ENCODE measurements at regions not wholly inside any gene's neighbourhood (a gene's known extent, or its start where the extent isn't known, plus 50 kb on each side); places are given as distances from the start of the nearest gene placed in this dataset.

DNA sequence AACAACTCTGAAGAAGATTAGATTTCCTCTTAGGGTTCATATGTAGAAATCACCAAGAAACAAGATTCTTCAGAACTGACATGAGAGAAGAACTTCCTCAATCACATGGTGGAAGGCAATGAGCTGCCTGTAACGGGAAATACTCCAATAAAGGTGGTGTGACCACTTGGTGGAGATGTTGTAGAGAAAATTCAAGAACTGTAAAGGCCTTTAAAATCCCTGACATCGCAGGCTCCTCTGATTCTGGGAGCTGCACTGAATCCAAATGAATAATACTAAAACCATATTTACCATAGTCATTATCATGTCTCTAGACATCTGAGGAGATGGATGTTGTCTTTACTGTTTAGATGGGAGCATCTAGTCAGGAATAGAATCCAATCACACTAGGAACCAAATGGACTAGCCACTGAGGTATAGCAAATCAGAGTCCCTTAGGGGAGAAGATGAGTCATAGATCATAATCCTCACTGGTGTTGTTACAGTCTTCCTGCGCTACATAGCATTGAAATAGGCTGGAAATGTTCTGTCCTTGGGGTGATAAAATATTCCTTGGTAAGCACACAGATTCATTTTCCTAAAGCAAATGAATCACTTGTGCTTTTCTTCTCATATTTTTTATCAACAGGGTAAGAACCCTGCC is 321.6 kb upstream of the TENM4 start:
- DNase-seq = no peak

DNA sequence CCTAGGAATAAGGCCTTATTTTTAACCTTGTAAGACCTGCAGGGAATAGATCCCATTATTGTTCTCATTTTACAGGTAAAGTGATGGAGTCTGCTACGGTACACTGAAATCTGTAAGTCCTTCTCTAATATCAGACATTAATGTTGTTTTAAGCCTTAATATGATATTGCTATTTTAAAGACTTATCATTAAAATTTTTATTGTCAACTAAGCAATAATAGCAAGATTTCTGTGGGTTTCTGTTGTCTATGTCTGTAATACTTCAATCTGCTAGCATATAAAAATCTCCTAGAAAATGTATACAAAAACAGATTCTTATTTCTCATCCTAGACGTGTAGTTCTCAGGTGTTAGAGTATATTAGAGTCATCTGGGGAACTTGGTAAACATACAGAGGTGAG is 317.5 kb upstream of the TENM4 start:
- no peak for DNase-seq

DNA sequence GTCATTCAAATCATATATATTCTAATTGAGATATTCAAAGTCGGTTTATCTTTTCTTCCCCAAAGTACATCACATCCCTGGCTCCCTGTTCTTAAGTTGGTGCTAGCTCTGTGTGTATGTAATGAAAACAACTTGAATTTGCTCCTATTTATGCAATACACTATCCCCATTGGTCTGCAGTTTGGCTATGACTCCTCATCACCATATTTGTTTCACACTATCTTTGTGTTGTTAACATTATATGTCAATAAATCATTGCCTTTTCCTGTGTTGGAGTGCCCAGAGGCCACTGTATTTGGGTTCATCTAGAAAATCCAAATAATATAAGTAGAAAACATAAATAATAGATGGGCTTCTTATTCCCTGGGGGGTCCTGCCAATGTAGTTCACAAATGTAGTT is 306.6 kb upstream of the TENM4 start:
- no peak for DNase-seq

DNA sequence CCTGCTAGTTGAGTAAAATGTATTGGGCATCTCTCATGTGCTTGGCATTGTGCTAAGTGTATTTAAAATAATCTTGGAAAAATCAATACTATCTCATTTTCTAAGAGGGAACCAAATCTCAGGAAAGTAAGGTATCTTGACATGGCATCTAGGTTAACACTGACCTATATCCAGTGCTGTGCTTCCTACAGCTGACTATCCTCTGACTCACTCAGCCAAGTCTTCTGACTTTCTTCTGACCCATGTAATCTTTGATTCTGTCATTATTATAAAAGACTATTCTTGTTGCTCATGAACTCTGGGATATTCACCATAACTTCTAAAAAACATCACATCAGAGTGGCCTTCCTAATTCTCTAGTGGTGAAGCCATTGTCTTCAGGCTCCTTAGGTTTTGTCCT is 304.1 kb upstream of the TENM4 start:
- no peak for DNase-seq

DNA sequence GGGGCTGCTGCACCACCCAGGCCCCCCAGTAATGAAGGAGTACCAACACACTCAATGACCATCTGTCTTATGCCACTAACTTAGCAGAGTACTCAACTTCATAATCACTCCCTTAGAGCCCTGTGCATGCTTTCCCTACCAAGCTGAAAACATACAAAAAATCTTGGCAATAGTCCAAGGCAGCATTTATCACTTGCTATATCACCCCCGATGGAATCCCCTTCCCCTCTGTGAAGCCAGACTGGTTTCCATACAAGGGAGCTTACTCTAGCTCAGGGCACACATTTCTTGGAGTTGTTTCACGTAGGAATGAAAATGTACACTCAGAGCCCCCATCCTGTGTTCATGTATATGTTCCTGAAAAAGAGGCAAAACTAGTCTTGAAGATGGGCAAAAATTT is 301.3 kb upstream of the TENM4 start:
- no peak for DNase-seq

DNA sequence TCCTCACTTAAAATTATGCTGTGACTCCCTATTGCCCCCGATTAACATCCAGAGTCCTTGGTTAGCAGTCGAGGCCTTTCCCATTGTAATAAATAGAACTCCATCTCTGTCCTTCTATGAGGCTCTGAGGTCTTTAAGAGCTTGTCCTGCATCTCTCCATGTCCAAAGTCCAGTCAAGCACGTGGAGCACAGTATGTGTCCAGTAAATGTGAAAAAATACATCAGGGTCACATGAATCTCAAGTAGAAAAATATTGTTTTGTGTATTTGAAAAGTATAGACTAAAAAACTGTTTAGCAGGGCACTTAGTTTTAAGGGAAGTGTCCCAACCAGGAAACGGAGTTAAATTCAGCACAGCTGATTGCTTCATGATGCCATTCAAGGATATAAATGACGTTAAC is 298.8 kb upstream of the TENM4 start:
- no peak for DNase-seq

DNA sequence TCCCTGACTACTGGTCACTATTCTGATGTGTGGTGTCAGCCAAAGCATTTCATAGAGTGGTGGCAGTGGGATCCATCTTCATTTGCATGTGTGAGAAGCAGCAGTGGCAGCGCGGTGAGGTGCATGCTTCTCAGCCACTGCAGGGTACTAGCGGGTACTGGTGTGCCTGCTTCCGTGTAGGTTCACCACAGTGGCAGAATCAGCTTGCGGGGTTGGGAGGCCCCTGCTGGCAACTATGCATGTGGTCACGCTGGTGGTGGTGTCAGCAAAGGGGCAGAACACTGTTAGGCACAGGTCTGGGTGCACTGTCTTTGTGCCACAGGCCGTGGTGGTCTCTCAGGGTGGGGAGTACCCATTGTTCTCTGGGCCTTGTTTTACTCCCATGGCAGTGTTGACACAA is 286.4 kb upstream of the TENM4 start:
- no peak for DNase-seq

DNA sequence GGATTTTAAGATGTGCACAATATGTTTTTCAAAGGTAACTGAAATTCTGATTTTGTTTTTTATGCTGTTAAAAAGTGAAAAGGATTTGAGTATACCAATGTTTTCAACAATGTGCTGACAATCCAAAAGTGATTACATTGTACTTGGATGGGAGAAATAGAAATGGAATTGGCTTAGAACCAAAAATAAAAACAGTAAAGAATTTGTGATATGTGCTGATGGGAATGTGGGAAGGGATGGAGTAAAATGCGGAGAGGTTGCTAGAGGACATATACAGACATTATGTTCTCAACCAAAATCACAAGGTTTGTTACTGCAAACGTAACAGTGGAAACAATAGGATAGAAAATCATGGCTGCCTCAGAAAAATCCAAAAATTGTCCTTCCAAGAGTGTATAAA is 279.3 kb upstream of the TENM4 start:
- no peak for DNase-seq

DNA sequence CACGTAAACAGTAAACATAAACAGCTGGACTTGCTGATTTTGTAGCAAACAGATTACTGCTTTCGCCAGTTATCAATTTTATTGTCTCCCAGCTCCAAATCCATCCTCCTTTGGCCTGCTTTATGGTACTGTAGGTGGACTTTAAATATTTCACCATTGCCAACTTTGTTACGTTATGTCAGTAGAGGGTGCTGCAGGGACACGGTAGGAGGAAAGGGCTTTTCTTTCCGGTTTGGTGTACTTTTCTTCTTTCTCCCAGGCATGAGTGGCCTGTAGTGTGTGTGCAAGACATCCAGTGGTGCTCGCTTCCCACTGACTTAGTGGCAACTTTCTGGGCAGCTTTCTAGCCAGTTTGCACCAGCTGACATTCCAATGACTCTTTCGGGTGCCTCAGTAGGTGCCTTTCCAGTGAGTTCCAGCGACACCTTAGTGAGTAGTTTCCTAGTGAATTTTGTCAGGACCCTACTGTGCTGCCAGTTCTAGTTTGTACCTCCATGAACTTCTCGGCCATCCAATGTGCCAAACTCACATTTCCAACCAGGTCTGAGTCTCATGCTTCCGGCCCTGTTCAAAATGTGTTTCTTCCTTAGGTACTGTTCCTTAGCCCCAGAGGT is 267.6 kb upstream of the TENM4 start:
- no peak for DNase-seq

DNA sequence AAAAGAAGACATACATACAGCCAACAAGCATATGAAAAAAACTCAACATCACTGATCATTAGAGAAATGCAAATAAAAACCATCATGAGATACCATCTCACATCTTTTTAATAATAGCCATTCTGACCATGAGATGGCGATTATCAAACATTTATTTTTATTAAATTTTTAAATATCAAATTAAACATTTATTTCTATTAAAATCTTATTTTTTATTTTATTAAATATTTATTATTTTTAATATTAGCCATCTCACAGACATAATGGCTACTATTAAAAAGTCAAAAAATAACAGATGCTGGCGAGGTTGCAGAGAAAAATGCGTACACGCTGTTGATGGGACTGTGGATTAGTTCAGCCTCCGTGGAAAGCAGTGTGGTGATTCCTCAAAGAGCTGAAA is 264.8 kb upstream of the TENM4 start:
- DNase-seq = no peak

DNA sequence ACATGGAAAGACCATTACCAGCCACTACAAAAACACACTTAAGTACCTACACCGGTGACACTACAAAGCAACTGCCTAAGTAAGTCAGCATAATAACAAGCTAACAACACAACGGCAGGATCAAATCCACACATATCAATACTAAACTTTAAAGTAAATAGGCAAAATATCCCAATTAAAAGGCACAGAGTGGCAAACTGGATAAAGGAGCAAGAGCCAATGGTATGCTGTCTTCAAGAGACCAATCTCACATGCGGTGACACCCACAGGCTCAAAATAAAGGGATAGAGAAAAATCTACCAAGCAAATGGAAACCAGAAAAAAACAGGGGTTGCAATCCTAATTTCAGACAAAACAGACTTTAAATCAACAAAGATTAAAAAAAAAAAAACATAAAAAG is 261.5 kb upstream of the TENM4 start:
- no peak for DNase-seq

DNA sequence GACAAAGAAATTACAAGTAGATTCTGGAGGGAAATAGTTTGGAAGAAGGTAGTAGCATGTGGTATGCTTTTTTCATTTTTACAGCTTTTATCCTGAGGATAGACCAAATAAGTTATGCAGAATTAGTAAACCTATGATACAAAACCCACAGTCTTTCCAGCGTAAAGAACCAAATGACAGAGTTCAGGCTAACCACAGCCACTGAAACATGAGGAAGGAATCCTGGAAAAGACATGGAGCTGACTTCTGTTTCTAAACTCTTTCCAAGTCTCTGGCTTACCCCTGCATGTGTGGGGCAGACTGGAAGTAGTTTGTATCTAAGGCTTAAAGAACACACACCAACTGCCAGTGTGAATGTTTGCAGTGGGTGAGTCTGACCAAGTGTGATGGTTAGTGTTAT is 258.4 kb upstream of the TENM4 start:
- no peak for DNase-seq

DNA sequence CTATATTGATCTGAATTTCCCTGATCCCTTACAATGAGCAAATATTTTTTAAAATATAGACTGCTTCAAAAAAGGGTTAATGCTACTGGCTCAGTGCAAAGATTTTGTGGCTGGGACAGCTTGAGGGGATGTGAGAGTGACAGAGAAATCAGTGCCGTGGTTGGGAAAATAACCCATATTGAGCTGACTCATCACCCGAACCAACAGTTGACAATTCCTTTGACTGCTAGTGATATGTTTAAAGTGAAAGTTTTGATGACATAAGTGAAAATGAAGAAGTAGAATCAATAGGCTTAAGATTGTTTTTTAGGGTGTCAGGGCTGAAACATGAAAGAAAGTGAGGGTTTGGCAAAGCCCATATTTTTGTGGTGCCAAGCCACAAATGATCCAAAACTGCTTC is 257.1 kb upstream of the TENM4 start:
- no peak for DNase-seq

DNA sequence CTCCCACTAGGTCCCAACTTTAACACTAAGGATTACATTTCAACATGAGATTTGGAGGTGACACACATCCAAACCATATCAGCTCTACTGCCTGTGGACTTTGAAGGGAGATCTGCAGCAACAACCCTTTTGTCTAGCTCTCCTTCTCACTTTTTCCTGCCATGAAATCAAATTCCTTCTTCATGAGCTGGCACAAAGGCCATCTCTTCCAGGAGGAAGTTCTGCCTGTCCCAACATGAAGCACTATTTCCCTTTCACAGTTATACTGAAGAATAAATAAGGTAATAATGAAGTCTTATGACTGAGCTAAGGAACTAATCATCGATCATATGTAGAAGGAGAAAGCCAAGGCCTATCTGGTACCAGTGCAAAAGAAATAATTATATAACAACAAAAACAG is 253.5 kb upstream of the TENM4 start:
- DNase-seq = no peak

DNA sequence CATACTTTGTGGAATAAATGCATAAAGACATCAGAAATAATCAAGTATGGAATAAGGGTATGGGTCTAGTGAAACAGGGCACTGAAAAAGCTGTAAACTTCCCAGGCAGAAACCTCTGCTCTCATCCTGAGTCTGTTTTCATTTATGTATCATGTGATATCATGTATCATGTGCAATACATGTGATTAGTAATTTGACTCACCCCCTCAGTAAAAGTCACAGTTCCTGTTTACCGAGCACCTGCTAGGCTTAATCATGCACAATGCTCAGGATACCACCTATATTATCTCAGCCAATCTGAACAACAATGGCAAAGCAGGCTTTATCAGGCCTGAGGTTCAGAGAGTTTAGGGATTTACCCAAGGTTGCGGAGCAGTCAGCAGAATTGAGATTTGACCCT is 250.6 kb upstream of the TENM4 start:
- DNase-seq = no peak

DNA sequence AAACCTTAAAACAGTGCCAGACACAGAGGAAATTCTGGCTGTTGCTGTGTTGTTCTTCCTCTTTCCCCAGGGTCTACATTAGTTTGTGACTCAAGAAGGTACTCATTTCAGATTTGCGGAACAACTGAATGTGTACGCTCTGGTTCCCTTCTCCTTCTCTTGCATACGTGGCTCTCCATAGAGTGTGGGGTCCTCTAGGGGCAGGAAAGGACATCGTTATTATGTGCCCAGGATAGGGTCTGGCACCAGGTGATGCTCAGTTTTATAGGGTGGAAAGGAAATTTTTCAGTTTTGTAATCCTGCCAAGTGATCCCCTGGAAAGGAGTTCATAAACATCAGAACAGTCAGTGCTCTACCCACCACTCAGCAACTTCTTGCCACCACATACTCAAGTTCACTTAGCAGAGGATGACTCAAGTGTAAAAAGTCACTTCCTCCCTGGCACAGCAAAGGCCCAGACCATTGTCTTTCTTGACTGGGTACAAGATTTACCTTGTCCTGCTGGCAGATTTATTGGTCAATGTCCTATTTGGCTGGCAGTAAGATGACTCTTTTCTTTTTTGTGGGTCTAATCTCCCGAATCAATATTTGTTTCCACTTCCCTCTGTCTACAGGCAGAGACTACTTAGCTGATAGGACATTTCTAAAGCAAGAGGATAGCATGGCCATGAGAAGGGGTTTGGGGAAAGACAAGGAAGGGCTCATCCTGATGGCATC is 246.0 kb upstream of the TENM4 start:
- DNase-seq = no peak

DNA sequence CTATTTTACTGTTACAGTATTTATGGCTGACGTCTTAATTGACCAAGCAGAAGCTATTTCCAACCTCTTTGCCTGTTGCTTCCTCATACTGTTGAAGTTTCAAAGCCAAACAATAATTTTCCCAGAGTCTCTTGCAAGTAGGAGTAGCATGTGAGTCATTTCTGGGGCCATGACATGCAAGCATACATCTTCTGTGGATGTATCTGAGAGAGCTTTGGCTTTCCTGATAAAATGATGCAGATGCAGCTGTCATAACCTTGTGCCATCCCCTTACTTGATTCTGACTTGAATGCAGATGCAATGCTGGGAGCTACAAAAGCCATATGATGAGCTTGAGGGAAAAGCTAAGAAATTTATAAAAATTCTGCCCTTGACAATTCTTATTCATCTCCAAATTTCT is 243.1 kb upstream of the TENM4 start:
- DNase-seq = no peak

DNA sequence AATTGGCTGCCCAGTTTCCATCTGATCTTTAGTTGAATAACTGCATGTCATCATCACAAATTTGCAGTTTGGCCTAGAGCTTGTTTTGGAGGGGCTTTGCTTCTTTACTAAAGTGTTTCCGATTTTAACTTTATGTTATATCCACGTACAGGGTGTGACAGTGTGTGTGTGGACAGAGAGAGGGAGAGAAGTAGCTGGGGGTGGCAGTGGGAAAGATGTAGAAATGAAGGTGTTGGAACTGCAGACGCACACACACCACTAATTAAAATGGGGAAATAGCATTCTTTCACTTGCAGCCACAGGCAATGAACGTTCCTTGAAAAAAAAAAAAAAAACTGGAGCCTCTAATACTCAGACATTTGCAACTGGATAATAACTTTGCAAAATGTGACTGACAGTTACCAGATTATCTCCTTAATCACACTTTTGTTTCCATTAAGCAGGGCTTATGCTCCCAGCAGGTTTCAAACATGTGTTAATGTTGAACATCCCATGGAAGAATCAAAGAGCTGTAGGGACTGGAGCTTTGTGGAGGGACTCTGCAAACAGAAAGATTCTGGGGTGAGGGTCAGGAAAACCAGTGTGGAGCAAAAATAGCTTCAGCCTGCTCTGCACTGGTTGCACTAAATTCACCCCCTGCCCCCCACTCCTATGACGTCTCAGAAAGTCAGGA is 238.1 kb upstream of the TENM4 start:
- no peak for DNase-seq

DNA sequence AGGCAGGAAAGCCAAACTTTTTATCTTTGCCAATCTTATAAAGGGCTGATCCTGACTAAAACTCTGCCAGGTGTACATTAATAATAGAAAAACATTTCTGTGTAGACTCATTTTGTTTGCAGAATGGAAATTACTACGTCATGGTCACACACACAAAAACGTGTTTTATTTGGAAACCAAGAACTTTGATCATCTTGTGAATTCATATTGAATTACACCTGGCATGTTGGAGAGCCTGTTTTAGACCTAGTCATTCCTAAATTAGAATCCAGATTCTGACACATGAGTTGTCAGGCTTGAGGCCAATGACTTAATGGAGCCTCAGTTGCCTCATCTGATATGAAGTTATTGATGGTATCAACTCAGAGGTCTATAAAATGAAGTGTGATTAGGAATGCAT is 235.6 kb upstream of the TENM4 start:
- no peak for DNase-seq

DNA sequence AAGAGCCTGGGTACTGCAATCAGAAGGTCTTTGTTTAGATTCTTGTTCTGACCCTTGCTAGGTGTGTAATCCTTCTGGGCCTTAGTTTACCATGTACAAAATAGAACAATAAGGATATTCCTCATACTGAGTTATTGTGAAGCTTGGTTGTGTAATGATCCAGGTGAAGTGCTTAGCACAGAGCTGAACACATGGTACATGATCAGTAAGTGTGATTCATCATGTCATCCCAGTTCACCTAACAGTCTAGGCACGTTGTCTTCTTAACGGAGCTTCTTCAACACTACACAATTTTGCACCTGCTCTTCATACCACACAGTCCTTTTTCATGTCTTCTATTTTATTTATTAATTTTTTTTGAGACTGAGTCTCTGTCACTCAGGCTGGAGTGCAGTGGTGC is 234.3 kb upstream of the TENM4 start:
- no peak for DNase-seq

DNA sequence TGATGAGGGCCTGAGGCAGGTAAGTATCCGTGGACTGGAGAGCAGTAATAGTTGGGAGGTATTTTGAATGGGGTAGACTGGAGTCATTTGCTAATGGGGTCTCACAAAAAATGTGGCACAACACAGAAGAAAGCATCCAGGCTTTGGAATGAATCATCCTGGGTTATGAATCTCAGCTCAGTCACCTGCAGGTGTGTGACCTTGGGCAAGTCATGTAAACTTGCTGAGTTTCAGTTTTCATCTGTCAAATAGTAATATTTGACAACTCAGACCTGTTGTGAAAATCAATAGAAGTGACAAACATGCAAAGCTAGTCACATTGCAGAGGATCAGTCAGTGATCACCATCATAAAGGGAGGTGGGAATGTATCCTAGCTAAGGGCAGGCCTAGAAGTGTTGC is 232.0 kb upstream of the TENM4 start:
- no peak for DNase-seq

DNA sequence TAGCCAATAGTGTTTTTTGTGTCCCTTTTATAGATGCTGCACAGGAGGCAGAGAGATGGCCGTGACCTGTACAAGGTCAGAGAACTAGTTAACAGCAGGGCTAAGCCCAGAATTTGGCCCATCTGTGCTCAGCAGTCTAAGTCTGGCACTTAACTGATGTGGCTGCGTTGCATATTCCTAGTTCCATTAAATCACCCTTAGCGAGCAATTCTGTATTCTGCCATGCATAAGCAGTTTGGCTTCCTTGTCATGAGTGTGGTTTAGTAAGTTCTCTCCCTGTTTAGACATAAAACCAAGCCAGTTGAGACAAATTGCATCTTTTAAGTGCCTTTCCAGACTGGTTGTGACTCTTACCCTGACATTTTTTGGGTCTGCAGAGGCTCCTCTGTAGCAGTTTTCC is 230.6 kb upstream of the TENM4 start:
- no peak for DNase-seq

DNA sequence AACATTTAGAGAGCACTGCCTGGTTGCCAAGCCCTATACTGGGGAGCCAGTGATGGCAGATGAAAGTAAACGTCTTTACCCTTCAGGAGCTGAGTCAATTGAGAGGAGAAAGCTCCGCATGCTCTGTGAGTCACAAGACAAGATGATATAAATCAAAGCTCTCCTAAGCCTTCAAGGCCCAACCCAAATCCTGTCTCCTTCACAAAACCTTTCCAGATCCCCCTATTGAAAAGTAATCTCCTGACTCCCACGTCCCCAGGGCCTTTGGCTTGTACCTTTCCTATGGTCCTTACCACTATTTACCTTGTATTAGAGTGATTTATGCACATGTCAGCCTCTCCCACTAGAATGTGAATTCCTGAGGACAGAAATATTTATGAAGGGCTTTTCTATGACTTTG is 230.1 kb upstream of the TENM4 start:
- DNase-seq = no peak

DNA sequence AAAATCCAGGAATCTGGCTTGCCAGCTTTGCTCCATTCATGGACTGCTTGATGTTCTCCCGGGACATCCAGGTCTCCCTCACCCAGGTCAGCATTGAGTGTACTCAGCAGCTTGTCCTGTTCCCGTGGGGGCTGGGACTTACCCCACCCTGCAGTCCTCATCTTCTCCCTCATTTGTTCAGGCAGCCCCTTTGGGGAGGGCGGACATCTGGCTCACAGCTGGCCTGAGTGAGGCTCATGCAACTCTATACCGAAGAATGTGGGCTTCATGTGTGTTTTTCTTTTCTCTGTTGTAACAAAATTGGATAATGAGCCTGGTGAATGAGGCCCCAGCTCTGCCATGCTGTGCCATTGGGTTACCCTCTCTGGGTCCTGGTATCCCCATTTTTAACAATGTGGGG is 227.7 kb upstream of the TENM4 start:
- no peak for DNase-seq
